ENCODE measurements at regions not wholly inside any gene's neighbourhood (a gene's known extent, or its start where the extent isn't known, plus 50 kb on each side); places are given as distances from the start of the nearest gene placed in this dataset.

- no peak for DNase-seq (ENCODE audit: low spot score)
- H3K27ac ChIP-seq: no peak overlapping the region
- CTCF ChIA-PET: interaction anchor here (1.1 kb wide), 1 partner anchor 8 kb away, joined by 3 read pairs; no protein-coding TSS in a partner anchor
- POLR2A ChIA-PET (ENCODE audit: low non-redundant PET): no interaction called here
- TF ChIP-seq CTCF (conservative IDR thresholded peaks at IDR 0.05; ENCODE audit: low read depth): no peak
Observed at GRCh38 chr17:33908363-33909064, 346.6 kb upstream of the CCL2 start.

- DNase-seq (ENCODE audit: low spot score): no peak
- ChIA-PET POLR2A (ENCODE audit: low non-redundant PET) (no interaction called here), CTCF (interaction anchor here (0.6 kb wide), 1 partner anchor 955 kb away, joined by 3 read pairs; no protein-coding TSS in a partner anchor)
- no peak overlapping the region for H3K27ac ChIP-seq
- TF ChIP-seq CTCF (conservative IDR thresholded peaks at IDR 0.05; ENCODE audit: low read depth): no peak
Observed at GRCh38 chr17:33910200-33910857, 344.8 kb upstream of the CCL2 start.

- H3K27ac ChIP-seq: no peak overlapping the region
- POLR2A ChIA-PET (ENCODE audit: low non-redundant PET): no interaction called here
- TF ChIP-seq CTCF (conservative IDR thresholded peaks at IDR 0.05; ENCODE audit: low read depth): no peak
- DNase-seq (ENCODE audit: low spot score): no peak
- CTCF ChIA-PET: no interaction called here
Observed at GRCh38 chr17:33914125-33914524, 341.0 kb upstream of the CCL2 start.

GRCh38 chr17:33922971-33923370, 332.1 kb upstream of the CCL2 start:
- CTCF ChIA-PET: interaction anchor here (0.6 kb wide), 1 partner anchor 212 kb away, joined by 3 read pairs; no protein-coding TSS in a partner anchor
- POLR2A ChIA-PET (ENCODE audit: low non-redundant PET): no interaction called here
- H3K27ac ChIP-seq: no peak overlapping the region
- no peak for TF ChIP-seq CTCF (conservative IDR thresholded peaks at IDR 0.05; ENCODE audit: low read depth)
- no peak for DNase-seq (ENCODE audit: low spot score)

GRCh38 chr17:33924104-33924503, 331.0 kb upstream of the CCL2 start:
- H3K27ac ChIP-seq: no peak overlapping the region
- ChIA-PET CTCF (no interaction called here), POLR2A (ENCODE audit: low non-redundant PET) (no interaction called here)
- TF ChIP-seq CTCF (conservative IDR thresholded peaks at IDR 0.05; ENCODE audit: low read depth): no peak
- DNase-seq (ENCODE audit: low spot score): no peak

- no peak for DNase-seq (ENCODE audit: low spot score)
- ChIA-PET POLR2A (ENCODE audit: low non-redundant PET) (no interaction called here), CTCF (no interaction called here)
- TF ChIP-seq CTCF (conservative IDR thresholded peaks at IDR 0.05; ENCODE audit: low read depth): no peak
- H3K27ac ChIP-seq: no peak overlapping the region
Observed at GRCh38 chr17:33925649-33926048, 329.4 kb upstream of the CCL2 start.
